GM19238 (cell line): ENCODE measurements at regions not wholly inside any gene's neighbourhood (a gene's known extent, or its start where the extent isn't known, plus 50 kb on each side); places are given as distances from the start of the nearest gene placed in this dataset.

Source experiments
- DNase-seq: peaks from one replicate; pipeline ENCODE4 v3.0.0; 2011; ENCODE audit warnings: low spot score; ENCODE audit not compliant: insufficient read length

GRCh38 chr4:126306152-126306869 lies 991.6 kb downstream of the FAT4 start:
- no peak for DNase-seq

GRCh38 chr4:126318376-126318775 lies 1003.6 kb downstream of the FAT4 start:
- DNase-seq = no peak

GRCh38 chr4:126328914-126329313 lies 1014.2 kb downstream of the FAT4 start:
- no peak for DNase-seq

- DNase-seq = no peak
Measured at GRCh38 chr4:126338548-126338947, 1023.8 kb downstream of the FAT4 start.

GRCh38 chr4:126341927-126342326 lies 1027.2 kb downstream of the FAT4 start:
- no peak for DNase-seq

- DNase-seq = no peak
Measured at GRCh38 chr4:126344472-126344871, 1029.7 kb downstream of the FAT4 start.

GRCh38 chr4:126346654-126347053 lies 1031.9 kb downstream of the FAT4 start:
- no peak for DNase-seq

GRCh38 chr4:126354784-126355183 lies 1040.0 kb downstream of the FAT4 start:
- no peak for DNase-seq

GRCh38 chr4:126358041-126358440 lies 1043.3 kb downstream of the FAT4 start:
- DNase-seq = no peak

- no peak for DNase-seq
Measured at GRCh38 chr4:126361287-126361686, 1046.5 kb downstream of the FAT4 start.

- DNase-seq = no peak
Measured at GRCh38 chr4:126364311-126364911, 1049.7 kb downstream of the FAT4 start.

- DNase-seq = no peak
Measured at GRCh38 chr4:126369076-126369475, 1054.3 kb downstream of the FAT4 start.

GRCh38 chr4:126372634-126373033 lies 1057.9 kb downstream of the FAT4 start:
- DNase-seq = no peak

- DNase-seq = no peak
Measured at GRCh38 chr4:126375462-126376054, 1060.8 kb downstream of the FAT4 start.

- DNase-seq = no peak
Measured at GRCh38 chr4:126385954-126386353, 1071.2 kb downstream of the FAT4 start.

- DNase-seq = no peak
Measured at GRCh38 chr4:126386512-126386911, 1071.8 kb downstream of the FAT4 start.

GRCh38 chr4:126395664-126396063 lies 1080.9 kb downstream of the FAT4 start:
- DNase-seq = no peak

GRCh38 chr4:126396121-126396520 lies 1081.4 kb downstream of the FAT4 start:
- no peak for DNase-seq

- DNase-seq = no peak
Measured at GRCh38 chr4:126396703-126397102, 1081.9 kb downstream of the FAT4 start.

GRCh38 chr4:126404549-126404948 lies 1089.8 kb downstream of the FAT4 start:
- DNase-seq = no peak

- DNase-seq = no peak
Measured at GRCh38 chr4:126405369-126405982, 1090.7 kb downstream of the FAT4 start.

GRCh38 chr4:126409746-126410145 lies 1095.0 kb downstream of the FAT4 start:
- no peak for DNase-seq
